ENCODE measurements at regions not wholly inside any gene's neighbourhood (a gene's known extent, or its start where the extent isn't known, plus 50 kb on each side); places are given as distances from the start of the nearest gene placed in this dataset.

GRCh38 chr18:25495606-25496005, 143.6 kb upstream of the ZNF521 start:
- Mint-ChIP-seq H3K4me3 (no peak overlapping the region), H3K27ac (no peak overlapping the region), H3K4me1 (peaks cover 8% of the 10 kb centered on the region; the same call in 2 of the 3 replicates), H3K9me3 (peaks cover 4% of the 10 kb centered on the region; the same call in 2 of the 3 replicates), H3K27me3 (ENCODE audit: insufficient read depth, low read depth, poor library complexity) (no peaks in the 10 kb centered on the region), H3K36me3 (ENCODE audit: low read depth) (no peaks in the 10 kb centered on the region)
- DNase-seq (ENCODE audit: low spot score) (no peak), ATAC-seq (no peak)
- Histone ChIP-seq H3K27me3 (ENCODE audit: insufficient read depth) (no peaks in the 10 kb centered on the region), H4K20me1 (replicated peaks; ENCODE audit: insufficient read depth) (no peaks in the 10 kb centered on the region), H3K9me2 (ENCODE audit: insufficient read depth) (peaks cover 7% of the 10 kb centered on the region; the same call in 1 of the 2 replicates), H3K36me3 (ENCODE audit: insufficient read depth) (no peaks in the 10 kb centered on the region), H2AFZ (no peak overlapping the region), H3K4me2 (no peak overlapping the region), H3K4me3 (no peak overlapping the region), H3K79me2 (replicated peaks; ENCODE audit: insufficient read depth) (no peaks in the 10 kb centered on the region), H3K27ac (ENCODE audit: low read depth) (no peak overlapping the region), H3F3A (replicated peaks; ENCODE audit: low read depth) (no peaks in the 10 kb centered on the region), H3K4me1 (ENCODE audit: insufficient read depth) (no peaks in the 10 kb centered on the region)
- no peak for TF ChIP-seq ZNF462 (CRISPR knock-in tag; IDR thresholded peaks at IDR 0.05)
- no peak for TF ChIP-seq CTCF (conservative IDR thresholded peaks at IDR 0.05; ENCODE audit: low read depth in 2 of 2)
- TF ChIP-seq NANOG (IDR thresholded peaks at IDR 0.05; ENCODE audit: borderline replicate concordance): no peak
- TF ChIP-seq CREB1 (CRISPR knock-in tag; IDR thresholded peaks at IDR 0.05; ENCODE audit: low read depth): no peak
- no peak for TF ChIP-seq JUNB (IDR thresholded peaks at IDR 0.05; ENCODE audit: unreplicated experiment)
- TF ChIP-seq EZH2 (IDR thresholded peaks at IDR 0.05; ENCODE audit: low read depth, unreplicated experiment): no peak
- TF ChIP-seq ETS1 (IDR thresholded peaks at IDR 0.05): no peak
- no peak for TF ChIP-seq ZNF331 (CRISPR knock-in tag; IDR thresholded peaks at IDR 0.05; ENCODE audit: low read depth)
- no peak for TF ChIP-seq POLR2AphosphoS5 (IDR thresholded peaks at IDR 0.05; ENCODE audit: low read depth)
- no peak for TF ChIP-seq ZNF114 (CRISPR knock-in tag; IDR thresholded peaks at IDR 0.05)
- no peak for TF ChIP-seq EZH2phosphoT487 (IDR thresholded peaks at IDR 0.05; ENCODE audit: unreplicated experiment)
- no peak for TF ChIP-seq STAT1 (IDR thresholded peaks at IDR 0.05; ENCODE audit: unreplicated experiment)
- no peak for TF ChIP-seq REST (IDR thresholded peaks at IDR 0.05; ENCODE audit: unreplicated experiment)

All from GM23338 (cell line).